Trophoblast cell (in vitro differentiated cells and primary cell): ENCODE measurements at regions not wholly inside any gene's neighbourhood (a gene's known extent, or its start where the extent isn't known, plus 50 kb on each side); places are given as distances from the start of the nearest gene placed in this dataset.

Experiments used
- DNase-seq, 2 donors: peaks; one replicate each; pipeline ENCODE4 v3.0.0-alpha.2; 2016
- H2AFZ ChIP-seq: 2 replicates; pipeline ENCODE4 v1.6.1; 2013; ENCODE audit warnings: low read length, moderate library complexity, mild to moderate bottlenecking; ENCODE audit not compliant: insufficient read depth, poor library complexity
- H2AK5ac ChIP-seq: 2 replicates; pipeline ENCODE4 v1.6.1; 2013; ENCODE audit warnings: mild to moderate bottlenecking, low read length
- H2BK120ac ChIP-seq: 2 replicates; pipeline ENCODE4 v1.6.1; 2013; ENCODE audit warnings: low read length, mild to moderate bottlenecking, moderate library complexity; ENCODE audit not compliant: insufficient read depth, poor library complexity
- H2BK12ac ChIP-seq: 2 replicates; pipeline ENCODE4 v1.6.1; 2013; ENCODE audit warnings: mild to moderate bottlenecking, low read length, moderate library complexity
- H2BK5ac ChIP-seq: 2 replicates; pipeline ENCODE4 v1.6.1; 2013; ENCODE audit warnings: low read length, low read depth, moderate library complexity, mild to moderate bottlenecking; ENCODE audit not compliant: poor library complexity
- H3K14ac ChIP-seq: 2 replicates; pipeline ENCODE4 v1.6.1; 2013; ENCODE audit warnings: mild to moderate bottlenecking, low read length
- H3K18ac ChIP-seq: 2 replicates; pipeline ENCODE4 v1.6.1; 2013; ENCODE audit warnings: mild to moderate bottlenecking, low read length
- H3K23ac ChIP-seq: 2 replicates; pipeline ENCODE4 v1.6.1; 2013; ENCODE audit warnings: low read length
- H3K27ac ChIP-seq: 2 replicates; pipeline ENCODE4 v1.5.1; 2013; ENCODE audit warnings: low read depth, mild to moderate bottlenecking, inconsistent platforms, low read length, moderate library complexity
- H3K27me3 ChIP-seq: 2 replicates; pipeline ENCODE4 v1.6.1; 2013; ENCODE audit warnings: inconsistent platforms, mild to moderate bottlenecking, low read length, moderate library complexity; ENCODE audit not compliant: insufficient read depth
- H3K36me3 ChIP-seq, 2 experiments: 1 replicate in 1 of 2; 2 replicates in 1 of 2; pipeline ENCODE4 v1.6.1; 2013; ENCODE audit warnings: low read length in 2 of 2, mild to moderate bottlenecking in 2 of 2, moderate library complexity in 1 of 2; ENCODE audit not compliant: insufficient read depth in 2 of 2, control insufficient read depth in 1 of 2
- H3K4ac ChIP-seq: 2 replicates; pipeline ENCODE4 v1.6.1; 2013; ENCODE audit warnings: low read depth, mild to moderate bottlenecking, low read length, moderate library complexity
- H3K4me1 ChIP-seq, 2 experiments: 1 replicate in 1 of 2; 2 replicates in 1 of 2; pipeline ENCODE4 v1.6.1; 2013; ENCODE audit warnings: low read length in 2 of 2, mild to moderate bottlenecking in 2 of 2, moderate library complexity in 1 of 2; ENCODE audit not compliant: insufficient read depth in 2 of 2, control insufficient read depth in 1 of 2
- H3K4me2 ChIP-seq: 2 replicates; pipeline ENCODE4 v1.6.1; 2013; ENCODE audit warnings: inconsistent platforms, mild to moderate bottlenecking, low read length, moderate library complexity
- H3K4me3 ChIP-seq: 2 replicates; pipeline ENCODE4 v1.5.1; 2013; ENCODE audit warnings: mild to moderate bottlenecking, low read depth, low read length, inconsistent platforms
- H3K79me1 ChIP-seq: one replicate; pipeline ENCODE4 v1.6.1; 2013; ENCODE audit warnings: low read length
- H3K79me2 ChIP-seq: 2 replicates; pipeline ENCODE4 v1.6.1; 2013; ENCODE audit warnings: low read length, mild to moderate bottlenecking; ENCODE audit not compliant: control insufficient read depth, insufficient read depth, poor library complexity
- H3K9ac ChIP-seq: 2 replicates; pipeline ENCODE4 v1.6.1; 2013; ENCODE audit warnings: mild to moderate bottlenecking, low read length
- H3K9me3 ChIP-seq: 2 replicates; pipeline ENCODE4 v1.6.1; 2013; ENCODE audit warnings: low read depth, mild to moderate bottlenecking, control low read depth, inconsistent platforms, low read length; ENCODE audit not compliant: insufficient read depth
- H4K12ac ChIP-seq: 2 replicates; pipeline ENCODE4 v1.6.1; 2013; ENCODE audit warnings: low read depth, mild to moderate bottlenecking, low read length, moderate library complexity
- H4K8ac ChIP-seq: 2 replicates; pipeline ENCODE4 v1.6.1; 2013; ENCODE audit warnings: low read depth, mild to moderate bottlenecking, low read length, moderate library complexity
- H4K91ac ChIP-seq: one replicate; pipeline ENCODE4 v1.6.1; 2013; ENCODE audit warnings: low read depth, mild to moderate bottlenecking, low read length, moderate library complexity
- WGBS: extraction: QIAGEN DNeasy Blood & Tissue Kit; methylation state at CpG from one replicate; pipeline ENCODE4 v1.1.7; 2013; ENCODE audit warnings: missing lambda C conversion rate; ENCODE audit not compliant: insufficient read length, insufficient coverage; ENCODE audit errors: extremely low coverage; 5-methylcytosine and 5-hydroxymethylcytosine counted together

- Histone ChIP-seq H2BK120ac (no peak overlapping the region), H3K9ac (no peak overlapping the region), H3K14ac (no peak overlapping the region), H2BK5ac (no peak overlapping the region), H3K27me3 (no peaks in the 10 kb centered on the region), H3K23ac (no peak overlapping the region), H2AK5ac (no peak overlapping the region), H3K79me1 (no peaks in the 10 kb centered on the region), H2AFZ (no peak overlapping the region), H3K4me2 (no peak overlapping the region), H3K36me3 (no peaks in the 10 kb centered on the region), H3K18ac (no peak overlapping the region), H3K9me3 (no peaks in the 10 kb centered on the region), H4K12ac (no peak overlapping the region), H3K79me2 (no peaks in the 10 kb centered on the region), H2BK12ac (no peak overlapping the region), H4K91ac (no peak overlapping the region), H4K8ac (no peak overlapping the region), H3K27ac (no peak overlapping the region), H3K4me3 (no peak overlapping the region), H3K4ac (no peak overlapping the region), H3K4me1 (no peaks in the 10 kb centered on the region)
- WGBS = no CpG with 5 or more reads among the region's 1 CpG
- no peak for DNase-seq
These were observed 155.9 kb upstream of the CNTN4 start for GRCh38 chr3:1942781-1943180.

- Histone ChIP-seq H3K23ac (no peak overlapping the region), H3K9ac (no peak overlapping the region), H4K91ac (no peak overlapping the region), H3K4me1 (peaks cover 0 to 2% of the 10 kb centered on the region in 2 experiments), H4K12ac (no peak overlapping the region), H2AFZ (no peak overlapping the region), H2AK5ac (no peak overlapping the region), H3K18ac (no peak overlapping the region), H3K27ac (no peak overlapping the region), H3K4me2 (no peak overlapping the region), H3K79me2 (no peaks in the 10 kb centered on the region), H4K8ac (no peak overlapping the region), H3K4ac (no peak overlapping the region), H3K9me3 (no peaks in the 10 kb centered on the region), H3K79me1 (no peaks in the 10 kb centered on the region), H3K4me3 (no peak overlapping the region), H2BK12ac (no peak overlapping the region), H2BK120ac (no peak overlapping the region), H3K36me3 (no peaks in the 10 kb centered on the region), H2BK5ac (no peak overlapping the region), H3K14ac (no peak overlapping the region), H3K27me3 (no peaks in the 10 kb centered on the region)
- no CpG with 5 or more reads among the region's 6 CpGs for WGBS
- DNase-seq = no peak
These were observed 155.1 kb upstream of the CNTN4 start for GRCh38 chr3:1943395-1944118.

GRCh38 chr3:1945698-1946097, 153.0 kb upstream of the CNTN4 start:
- no peak overlapping the region for H3K4me2 ChIP-seq

GRCh38 chr3:1953536-1953935, 145.1 kb upstream of the CNTN4 start:
- no peak overlapping the region for H2BK5ac ChIP-seq
- no peak overlapping the region for H2BK12ac ChIP-seq
- no peak overlapping the region for H2AFZ ChIP-seq
- H3K18ac ChIP-seq = no peak overlapping the region
- no peak overlapping the region for H3K4me3 ChIP-seq
- H2BK120ac ChIP-seq = no peak overlapping the region
- H3K36me3 ChIP-seq = no peaks in the 10 kb centered on the region
- H4K91ac ChIP-seq = no peak overlapping the region
- H4K8ac ChIP-seq = no peak overlapping the region
- no CpG with 5 or more reads among the region's 7 CpGs for WGBS
- H2AK5ac ChIP-seq = no peak overlapping the region
- H3K23ac ChIP-seq = no peak overlapping the region
- no peak for DNase-seq
- no peak overlapping the region for H3K9ac ChIP-seq
- peaks cover 0 to 2% of the 10 kb centered on the region in 2 experiments for H3K4me1 ChIP-seq
- no peak overlapping the region for H3K14ac ChIP-seq
- no peaks in the 10 kb centered on the region for H3K27me3 ChIP-seq
- no peak overlapping the region for H3K4ac ChIP-seq
- no peaks in the 10 kb centered on the region for H3K79me2 ChIP-seq
- H3K79me1 ChIP-seq = no peaks in the 10 kb centered on the region
- no peak overlapping the region for H3K27ac ChIP-seq
- H3K4me2 ChIP-seq = no peak overlapping the region
- no peak overlapping the region for H4K12ac ChIP-seq
- H3K9me3 ChIP-seq = no peaks in the 10 kb centered on the region

More at GRCh38 chr3:1945698-1946097, 153.0 kb upstream of the CNTN4 start:
- Histone ChIP-seq H3K79me1 (no peaks in the 10 kb centered on the region), H3K4me1 (peaks cover 0 to 4% of the 10 kb centered on the region in 2 experiments), H4K8ac (no peak overlapping the region), H3K9me3 (no peaks in the 10 kb centered on the region), H3K27ac (no peak overlapping the region), H2BK12ac (no peak overlapping the region), H3K9ac (no peak overlapping the region), H3K4ac (no peak overlapping the region), H2AK5ac (no peak overlapping the region), H4K91ac (no peak overlapping the region), H3K18ac (no peak overlapping the region), H2BK5ac (no peak overlapping the region), H2AFZ (no peak overlapping the region), H3K79me2 (no peaks in the 10 kb centered on the region), H2BK120ac (no peak overlapping the region), H3K27me3 (no peaks in the 10 kb centered on the region), H3K23ac (no peak overlapping the region), H4K12ac (no peak overlapping the region), H3K36me3 (no peaks in the 10 kb centered on the region), H3K4me3 (no peak overlapping the region), H3K14ac (no peak overlapping the region)
- DNase-seq = no peak
